ENCODE measurements at regions not wholly inside any gene's neighbourhood (a gene's known extent, or its start where the extent isn't known, plus 50 kb on each side); places are given as distances from the start of the nearest gene placed in this dataset.

GRCh38 chr20:55650657-55651360 is 354.5 kb downstream of the CBLN4 start:
- H3K9me3 Mint-ChIP-seq: peaks cover 2% of the 10 kb centered on the region
- H3K36me3 Mint-ChIP-seq (ENCODE audit: low read depth): no peaks in the 10 kb centered on the region
- no peaks in the 10 kb centered on the region for H3K27me3 Mint-ChIP-seq (ENCODE audit: insufficient read depth)
- H3K4me1 Mint-ChIP-seq: no peaks in the 10 kb centered on the region
- Histone ChIP-seq H3K4me1 (ENCODE audit: control insufficient read depth, insufficient read depth, low read length) (no peaks in the 10 kb centered on the region), H3K27ac (ENCODE audit: low read depth, low read length) (no peak overlapping the region), H3K9me3 (ENCODE audit: control insufficient read depth, low read length) (peaks cover 21% of the 10 kb centered on the region), H3K9ac (ENCODE audit: extremely low read depth, low read length, poor library complexity, severe bottlenecking) (no peak overlapping the region), H3K4me3 (ENCODE audit: low read length) (no peak overlapping the region), H3K36me3 (ENCODE audit: control insufficient read depth, insufficient read depth, low read length) (no peaks in the 10 kb centered on the region), H3K27me3 (ENCODE audit: control insufficient read depth, insufficient read depth, low read length, poor library complexity, severe bottlenecking) (no peaks in the 10 kb centered on the region)
- no peak overlapping the region for H3K4me3 Mint-ChIP-seq
- no peak overlapping the region for H3K27ac Mint-ChIP-seq
- WGBS, 2 experiments (ENCODE audit: insufficient coverage in 1 of 2, insufficient read length in 1 of 2): 69 to 76% methylated on average over 3 to 6 of the region's 6 CpGs
- TF ChIP-seq CTCF (conservative IDR thresholded peaks at IDR 0.05): no peak
- DNase-seq: no peak

- Histone ChIP-seq H3K4me1 (ENCODE audit: control insufficient read depth, insufficient read depth, low read length) (no peaks in the 10 kb centered on the region), H3K4me3 (ENCODE audit: low read length) (no peak overlapping the region), H3K27me3 (ENCODE audit: control insufficient read depth, insufficient read depth, low read length, poor library complexity, severe bottlenecking) (no peaks in the 10 kb centered on the region), H3K9me3 (ENCODE audit: control insufficient read depth, low read length) (peaks cover 21% of the 10 kb centered on the region), H3K36me3 (ENCODE audit: control insufficient read depth, insufficient read depth, low read length) (no peaks in the 10 kb centered on the region), H3K9ac (ENCODE audit: extremely low read depth, low read length, poor library complexity, severe bottlenecking) (no peak overlapping the region), H3K27ac (ENCODE audit: low read depth, low read length) (no peak overlapping the region)
- Mint-ChIP-seq H3K27ac (no peak overlapping the region), H3K36me3 (ENCODE audit: low read depth) (no peaks in the 10 kb centered on the region), H3K9me3 (peaks cover 2% of the 10 kb centered on the region), H3K4me3 (no peak overlapping the region), H3K27me3 (ENCODE audit: insufficient read depth) (no peaks in the 10 kb centered on the region), H3K4me1 (no peaks in the 10 kb centered on the region)
- 79 to 82% methylated on average over 4 to 6 of the region's 6 CpGs for WGBS, 2 experiments (ENCODE audit: insufficient coverage in 1 of 2, insufficient read length in 1 of 2)
- DNase-seq: no peak
- no peak for TF ChIP-seq CTCF (conservative IDR thresholded peaks at IDR 0.05)
Observed at GRCh38 chr20:55649254-55649653, 356.1 kb downstream of the CBLN4 start.

GRCh38 chr20:55646851-55647250 is 358.5 kb downstream of the CBLN4 start:
- H3K27ac ChIP-seq (ENCODE audit: low read depth, low read length): no peak overlapping the region
- no peak overlapping the region for H3K4me3 ChIP-seq (ENCODE audit: low read length)
- no peak for TF ChIP-seq CTCF (conservative IDR thresholded peaks at IDR 0.05)
- no peak overlapping the region for H3K27ac Mint-ChIP-seq
- H3K36me3 ChIP-seq (ENCODE audit: control insufficient read depth, insufficient read depth, low read length): no peaks in the 10 kb centered on the region
- H3K4me3 Mint-ChIP-seq: no peak overlapping the region
- WGBS, 2 experiments (ENCODE audit: insufficient coverage in 1 of 2, insufficient read length in 1 of 2): 78 to 80% methylated on average over 2 to 4 of the region's 4 CpGs
- no peak for DNase-seq
- peaks cover 26% of the 10 kb centered on the region for H3K9me3 ChIP-seq (ENCODE audit: control insufficient read depth, low read length)
- H3K27me3 Mint-ChIP-seq (ENCODE audit: insufficient read depth): no peaks in the 10 kb centered on the region
- H3K4me1 ChIP-seq (ENCODE audit: control insufficient read depth, insufficient read depth, low read length): no peaks in the 10 kb centered on the region
- H3K27me3 ChIP-seq (ENCODE audit: control insufficient read depth, insufficient read depth, low read length, poor library complexity, severe bottlenecking): no peaks in the 10 kb centered on the region
- no peaks in the 10 kb centered on the region for H3K36me3 Mint-ChIP-seq (ENCODE audit: low read depth)
- H3K4me1 Mint-ChIP-seq: no peaks in the 10 kb centered on the region
- H3K9me3 Mint-ChIP-seq: peaks cover 2% of the 10 kb centered on the region
- H3K9ac ChIP-seq (ENCODE audit: extremely low read depth, low read length, poor library complexity, severe bottlenecking): no peak overlapping the region

Measured in endodermal cell (in vitro differentiated cells).